Adrenal gland (tissue), 9 donors: ENCODE measurements at regions not wholly inside any gene's neighbourhood (a gene's known extent, or its start where the extent isn't known, plus 50 kb on each side); places are given as distances from the start of the nearest gene placed in this dataset.

ENCODE experiments used
- DNase-seq, 7 donors: peaks; one replicate each; pipeline ENCODE4 v3.0.0-alpha.2; 2019 to 2020
- H3K27ac ChIP-seq, 5 donors: fragments of 200-600 bp; sonication (generic) in 4 of 5; 1 replicate in 3 of 5; 2 replicates in 2 of 5; pipeline versions ENCODE4 v1.5.1 to v1.8.0; 2016 to 2020; ENCODE audit warnings: mild to moderate bottlenecking in 1 of 5
- H3K27me3 ChIP-seq: fragments of 200-600 bp; 2 replicates; pipeline ENCODE4 v1.8.0; 2021
- H3K36me3 ChIP-seq, 2 donors: fragments of 200-600 bp; replicated peaks in 1 of 2; 1 replicate in 1 of 2; 2 replicates in 1 of 2; pipeline versions ENCODE4 v1.5.1 to v1.8.0; 2018 to 2022
- H3K4me1 ChIP-seq, 2 donors: fragments of 200-600 bp; replicated peaks in 1 of 2; 1 replicate in 1 of 2; 2 replicates in 1 of 2; pipeline versions ENCODE4 v1.5.1 to v1.8.0; 2018 to 2021
- H3K4me3 ChIP-seq, 4 donors: fragments of 200-600 bp; sonication (generic) in 3 of 4; one replicate each; pipeline ENCODE4 v1.5.1; 2016 to 2018
- H3K9me3 ChIP-seq, 3 donors: fragments of 200-600 bp; sonication (generic) in 1 of 3; replicated peaks in 1 of 3; 1 replicate in 2 of 3; 2 replicates in 1 of 3; pipeline versions ENCODE4 v1.5.1 to v1.8.0; 2016 to 2021
- POLR2A ChIP-seq, 2 donors: fragments of 450-650 bp; IDR thresholded peaks; one replicate each; pipeline ENCODE4 v1.6.1; 2017; ENCODE audit warnings: antibody characterized with exemption in 2 of 2, mild to moderate bottlenecking in 2 of 2, moderate library complexity in 1 of 2
- WGBS, 4 donors: extraction: QIAGEN DNeasy Blood & Tissue Kit in 2 of 4; methylation state at CpG; one replicate each; pipeline versions ENCODE4 v1.1.5 to v1.1.7; 2013 to 2017; 5-methylcytosine and 5-hydroxymethylcytosine counted together
- intact Hi-C, 2 donors: fragments of 100-400 bp; cut with DNase I; formaldehyde crosslinking; loops; one replicate each; pipeline versions ENCODE4 v1.14.1 to v1.15.0; 2022 to 2023
- TF ChIP-seq, protein P1 (sequence below), 6 experiments: fragments of 450-650 bp in 4 of 6; fragments of 200-600 bp in 2 of 6; sonication (generic) in 1 of 6; IDR thresholded peaks; 1 replicate in 5 of 6; 2 replicates in 1 of 6; pipeline versions ENCODE4 v1.5.1 to v1.8.0; 2016 to 2021; ENCODE audit warnings: antibody characterized with exemption in 6 of 6, mild to moderate bottlenecking in 2 of 6, moderate library complexity in 1 of 6
- donor health status: healthy with polysubstance abuse.
- donor health status: Bipolar disorder and iron deficiency.
- donor health status: DM: yes; HTN: yes; CAD: no.
- donor health status: DM: no; HTN: no; CAD: no.
- donor health status: DM: no; HTN: no; CAD: no.

DNA sequence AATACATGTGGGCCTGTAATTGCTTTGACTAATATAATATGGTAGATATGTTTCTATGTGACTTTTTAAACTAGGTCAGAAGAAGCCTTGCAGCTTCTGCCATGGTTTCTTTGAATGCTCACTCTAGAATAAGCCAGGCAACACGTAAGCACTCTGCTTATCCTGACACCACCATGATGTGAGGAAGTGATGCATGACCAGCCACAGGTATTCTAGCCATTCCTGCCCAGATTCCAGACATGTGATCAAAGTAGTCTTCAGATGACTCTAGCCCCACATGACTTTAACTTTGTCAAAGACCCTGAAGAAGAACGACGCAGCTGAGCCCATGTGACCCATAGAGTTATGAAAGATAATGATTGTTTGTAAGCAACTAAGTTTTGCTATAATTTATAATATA, 276.1 kb upstream of the NCAM1 start:
- no peaks in the 10 kb centered on the region for H3K4me1 ChIP-seq
- intact Hi-C loops = no loop called here
- no peaks in the 10 kb centered on the region for H3K9me3 ChIP-seq
- no peaks in the 10 kb centered on the region for H3K36me3 ChIP-seq
- no peak for DNase-seq
- 54 to 74% (median 62%) methylated on average over 3 of the region's 3 CpGs for WGBS, 4 donors
- no peak overlapping the region for H3K27ac ChIP-seq
- no peaks in the 10 kb centered on the region for H3K27me3 ChIP-seq
- H3K4me3 ChIP-seq = no peak overlapping the region
- TF ChIP-seq, protein P1, sequence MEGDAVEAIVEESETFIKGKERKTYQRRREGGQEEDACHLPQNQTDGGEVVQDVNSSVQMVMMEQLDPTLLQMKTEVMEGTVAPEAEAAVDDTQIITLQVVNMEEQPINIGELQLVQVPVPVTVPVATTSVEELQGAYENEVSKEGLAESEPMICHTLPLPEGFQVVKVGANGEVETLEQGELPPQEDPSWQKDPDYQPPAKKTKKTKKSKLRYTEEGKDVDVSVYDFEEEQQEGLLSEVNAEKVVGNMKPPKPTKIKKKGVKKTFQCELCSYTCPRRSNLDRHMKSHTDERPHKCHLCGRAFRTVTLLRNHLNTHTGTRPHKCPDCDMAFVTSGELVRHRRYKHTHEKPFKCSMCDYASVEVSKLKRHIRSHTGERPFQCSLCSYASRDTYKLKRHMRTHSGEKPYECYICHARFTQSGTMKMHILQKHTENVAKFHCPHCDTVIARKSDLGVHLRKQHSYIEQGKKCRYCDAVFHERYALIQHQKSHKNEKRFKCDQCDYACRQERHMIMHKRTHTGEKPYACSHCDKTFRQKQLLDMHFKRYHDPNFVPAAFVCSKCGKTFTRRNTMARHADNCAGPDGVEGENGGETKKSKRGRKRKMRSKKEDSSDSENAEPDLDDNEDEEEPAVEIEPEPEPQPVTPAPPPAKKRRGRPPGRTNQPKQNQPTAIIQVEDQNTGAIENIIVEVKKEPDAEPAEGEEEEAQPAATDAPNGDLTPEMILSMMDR (IDR thresholded peaks at IDR 0.05) = no peak
- TF ChIP-seq POLR2A (IDR thresholded peaks at IDR 0.05) = no peak

DNA sequence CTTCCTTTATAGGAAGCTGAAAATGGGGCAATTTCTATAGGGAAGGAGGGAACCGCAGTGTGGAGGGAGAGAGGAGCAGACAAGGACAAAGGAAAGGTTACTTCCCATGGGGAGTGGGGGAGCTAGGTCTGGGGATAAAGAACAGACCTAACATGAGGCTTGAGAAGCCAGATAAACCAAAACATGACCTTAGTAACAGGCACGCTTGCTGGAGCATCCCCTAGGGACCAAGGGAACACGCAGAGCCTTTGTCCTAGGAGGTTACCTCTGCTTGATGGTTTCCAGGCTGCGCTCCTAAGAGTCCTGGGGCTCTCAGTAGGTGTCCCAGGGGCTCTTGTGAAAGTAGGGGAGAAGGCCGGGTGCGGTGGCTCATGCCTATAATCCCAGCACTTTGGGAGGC, 271.4 kb upstream of the NCAM1 start:
- TF ChIP-seq, protein P1 (IDR thresholded peaks at IDR 0.05) = no peak
- no peak for TF ChIP-seq POLR2A (IDR thresholded peaks at IDR 0.05)
- intact Hi-C loops = no loop called here

DNA sequence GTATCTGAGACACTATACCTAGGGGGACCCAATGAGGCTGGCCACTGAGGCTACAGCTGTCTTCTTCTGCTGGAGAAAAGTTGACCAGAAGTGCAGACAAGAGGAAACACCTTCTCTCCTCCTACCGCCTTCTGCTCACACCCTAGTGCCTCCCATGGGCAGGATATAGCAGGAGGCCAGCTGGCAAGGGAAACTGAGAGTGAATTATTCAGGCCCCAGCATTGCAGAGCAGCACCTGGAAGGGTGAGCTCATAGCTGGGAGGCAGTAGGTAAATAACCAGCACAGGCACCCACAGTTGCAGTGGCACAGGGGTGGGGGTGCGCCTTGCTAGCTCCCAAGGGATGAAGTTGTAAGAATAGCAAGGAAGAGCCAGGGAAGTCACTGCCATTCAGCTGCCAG, 267.4 kb upstream of the NCAM1 start:
- Histone ChIP-seq H3K27ac (no peak overlapping the region), H3K36me3 (no peaks in the 10 kb centered on the region), H3K4me1 (no peaks in the 10 kb centered on the region), H3K4me3 (no peak overlapping the region), H3K27me3 (no peaks in the 10 kb centered on the region), H3K9me3 (no peaks in the 10 kb centered on the region)
- TF ChIP-seq, protein P1 (IDR thresholded peaks at IDR 0.05) = no peak
- TF ChIP-seq POLR2A (IDR thresholded peaks at IDR 0.05) = no peak
- DNase-seq = no peak
- WGBS, 4 donors = 91 to 100% (median 92%) methylated on average over 2 of the region's 2 CpGs
- intact Hi-C loops = no loop called here

More for the DNA sequence above, 271.4 kb upstream of the NCAM1 start:
- 84 to 88% (median 85%) methylated on average over 6 of the region's 6 CpGs for WGBS, 4 donors
- no peak overlapping the region for H3K27ac ChIP-seq
- H3K36me3 ChIP-seq = no peaks in the 10 kb centered on the region
- H3K4me3 ChIP-seq = no peak overlapping the region
- no peaks in the 10 kb centered on the region for H3K27me3 ChIP-seq
- no peaks in the 10 kb centered on the region for H3K4me1 ChIP-seq
- DNase-seq = no peak
- no peaks in the 10 kb centered on the region for H3K9me3 ChIP-seq

DNA sequence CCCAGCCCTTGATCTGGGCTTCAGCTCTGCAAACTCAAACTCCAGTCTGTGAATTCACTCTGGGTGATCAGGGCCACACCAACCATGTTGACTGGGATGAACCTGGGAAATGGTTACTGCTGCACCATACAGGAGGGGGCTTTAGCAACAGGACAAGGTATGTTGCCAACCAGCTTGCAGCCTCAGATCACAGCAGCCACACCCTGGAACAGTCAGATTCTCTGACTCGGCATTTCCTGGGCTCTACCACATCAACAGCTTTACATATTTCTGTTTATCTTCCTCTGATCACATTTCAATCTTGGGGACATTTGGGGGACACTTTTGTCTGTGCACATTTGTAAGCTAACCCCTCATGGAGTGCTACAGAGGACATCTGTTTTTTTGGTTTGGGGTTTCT, 267.0 kb upstream of the NCAM1 start:
- no peak overlapping the region for H3K27ac ChIP-seq
- intact Hi-C loops = no loop called here
- peaks cover under 1% of the 10 kb centered on the region for H3K27me3 ChIP-seq
- H3K9me3 ChIP-seq = no peaks in the 10 kb centered on the region
- WGBS, 4 donors = 91 to 97% (median 92%) methylated on average over 1 of the region's 1 CpG
- no peak for DNase-seq
- H3K4me3 ChIP-seq = no peak overlapping the region
- TF ChIP-seq, protein P1 (IDR thresholded peaks at IDR 0.05) = no peak
- TF ChIP-seq POLR2A (IDR thresholded peaks at IDR 0.05) = no peak
- no peaks in the 10 kb centered on the region for H3K36me3 ChIP-seq
- H3K4me1 ChIP-seq = no peaks in the 10 kb centered on the region
